WTC11 (cell line): ENCODE measurements at regions not wholly inside any gene's neighbourhood (a gene's known extent, or its start where the extent isn't known, plus 50 kb on each side); places are given as distances from the start of the nearest gene placed in this dataset.

Experiments
- ATAC-seq: fragments of 200-7000 bp; cut with Tn5 transposase; 2 replicates; pipeline ENCODE4 v1.10.0; 2021; ENCODE audit warnings: mild to moderate bottlenecking, moderate library complexity
- CTCF ChIA-PET: fragments of 300-600 bp; sonication (Branson Sonifier 250); formaldehyde crosslinking; loops from one replicate; lab custom pipeline; 2021; ENCODE audit warnings: antibody characterized with exemption; lab: Charles Lee
- POLR2A ChIA-PET: fragments of 350-600 bp; sonication (Branson Sonifier 250); formaldehyde crosslinking; loops from one replicate; lab custom pipeline; 2021; ENCODE audit warnings: antibody characterized with exemption; lab: Charles Lee
- DNase-seq: peaks from one replicate; pipeline ENCODE4 v3.0.0; 2021; ENCODE audit warnings: low spot score
- H3K27ac Mint-ChIP-seq: 2 replicates; pipeline ENCODE4 v1.8.0; 2021; ENCODE audit warnings: mixed read lengths
- H3K27me3 Mint-ChIP-seq: 2 replicates; pipeline ENCODE4 v1.8.0; 2021; ENCODE audit warnings: low read depth, mild to moderate bottlenecking, moderate library complexity, mixed read lengths
- H3K36me3 Mint-ChIP-seq: 2 replicates; pipeline ENCODE4 v1.8.0; 2021; ENCODE audit warnings: mixed read lengths
- H3K4me1 Mint-ChIP-seq: 2 replicates; pipeline ENCODE4 v1.8.0; 2022; ENCODE audit warnings: mixed read lengths
- H3K4me3 Mint-ChIP-seq: 2 replicates; pipeline ENCODE4 v1.8.0; 2021; ENCODE audit warnings: mild to moderate bottlenecking, moderate library complexity, mixed read lengths
- H3K9me3 Mint-ChIP-seq: 2 replicates; pipeline ENCODE4 v1.8.0; 2021; ENCODE audit warnings: mixed read lengths
- FOXP1 ChIP-seq: sonication (generic); formaldehyde crosslinking; IDR thresholded peaks from 2 replicates; pipeline ENCODE4 v1.8.0; 2022; ENCODE audit warnings: missing genetic modification reagents, mild to moderate bottlenecking, moderate library complexity, borderline replicate concordance
- GABPB1 ChIP-seq: sonication (generic); formaldehyde crosslinking; IDR thresholded peaks from 2 replicates; pipeline ENCODE4 v1.8.1; 2023; ENCODE audit warnings: mild to moderate bottlenecking, missing genetic modification reagents
- GTF2I ChIP-seq: fragments of 250-450 bp; sonication (Bioruptor Pico); conservative IDR thresholded peaks from 2 replicates; pipeline ENCODE4 v1.4.0; 2021; ENCODE audit warnings: mild to moderate bottlenecking
- HMGA2 ChIP-seq: fragments of 250-450 bp; sonication (Bioruptor Pico); IDR thresholded peaks from 2 replicates; pipeline ENCODE4 v1.4.0; 2021; ENCODE audit warnings: mild to moderate bottlenecking, moderate library complexity
- NFE2L1 ChIP-seq: sonication (generic); formaldehyde crosslinking; IDR thresholded peaks from 2 replicates; pipeline ENCODE4 v1.8.1; 2023; ENCODE audit warnings: missing genetic modification reagents
- NR3C1 ChIP-seq: sonication (generic); formaldehyde crosslinking; conservative IDR thresholded peaks from 2 replicates; pipeline ENCODE4 v1.8.1; 2023; ENCODE audit warnings: low read depth, mild to moderate bottlenecking, missing genetic modification reagents
- PRRX2 ChIP-seq: fragments of 250-450 bp; sonication (Bioruptor Pico); IDR thresholded peaks from 2 replicates; pipeline ENCODE4 v1.8.0; 2021; ENCODE audit warnings: mild to moderate bottlenecking
- TCF7 ChIP-seq: sonication (generic); formaldehyde crosslinking; IDR thresholded peaks from 2 replicates; pipeline ENCODE4 v1.8.0; 2022; ENCODE audit warnings: mild to moderate bottlenecking, low read depth, missing genetic modification reagents, moderate library complexity
- ZNF219 ChIP-seq: sonication (generic); formaldehyde crosslinking; IDR thresholded peaks from 2 replicates; pipeline ENCODE4 v1.8.0; 2023; ENCODE audit warnings: missing genetic modification reagents, mild to moderate bottlenecking, borderline replicate concordance
- ZNF232 ChIP-seq: sonication (generic); formaldehyde crosslinking; IDR thresholded peaks from 2 replicates; pipeline ENCODE4 v1.8.0; 2022; ENCODE audit warnings: mild to moderate bottlenecking, missing genetic modification reagents
- TF ChIP-seq, protein P1 (sequence below): fragments of 250-450 bp; sonication (Bioruptor Pico); IDR thresholded peaks from 2 replicates; pipeline ENCODE4 v1.9.0; 2021; ENCODE audit warnings: mild to moderate bottlenecking, borderline replicate concordance
- TF ChIP-seq, protein P2 (sequence below): sonication (generic); formaldehyde crosslinking; IDR thresholded peaks from 2 replicates; pipeline ENCODE4 v1.8.1; 2022; ENCODE audit warnings: mild to moderate bottlenecking, moderate library complexity, missing genetic modification reagents
- TF ChIP-seq, protein P3 (sequence below): sonication (generic); formaldehyde crosslinking; conservative IDR thresholded peaks from 2 replicates; pipeline ENCODE4 v1.8.1; 2023; ENCODE audit warnings: mild to moderate bottlenecking, low read depth, missing genetic modification reagents, moderate library complexity
- TF ChIP-seq, protein P4 (sequence below): fragments of 250-450 bp; sonication (Bioruptor Pico); IDR thresholded peaks from 2 replicates; pipeline ENCODE4 v2.1.2; 2022; ENCODE audit warnings: mild to moderate bottlenecking, moderate library complexity
- TF ChIP-seq, protein P5 (sequence below): sonication (generic); formaldehyde crosslinking; IDR thresholded peaks from 2 replicates; pipeline ENCODE4 v1.8.1; 2022; ENCODE audit warnings: low read depth, missing genetic modification reagents, borderline replicate concordance
- TF ChIP-seq, protein P6 (sequence below): sonication (generic); formaldehyde crosslinking; IDR thresholded peaks from 2 replicates; pipeline ENCODE4 v1.8.1; 2023; ENCODE audit warnings: mild to moderate bottlenecking, moderate library complexity, missing genetic modification reagents

DNA sequence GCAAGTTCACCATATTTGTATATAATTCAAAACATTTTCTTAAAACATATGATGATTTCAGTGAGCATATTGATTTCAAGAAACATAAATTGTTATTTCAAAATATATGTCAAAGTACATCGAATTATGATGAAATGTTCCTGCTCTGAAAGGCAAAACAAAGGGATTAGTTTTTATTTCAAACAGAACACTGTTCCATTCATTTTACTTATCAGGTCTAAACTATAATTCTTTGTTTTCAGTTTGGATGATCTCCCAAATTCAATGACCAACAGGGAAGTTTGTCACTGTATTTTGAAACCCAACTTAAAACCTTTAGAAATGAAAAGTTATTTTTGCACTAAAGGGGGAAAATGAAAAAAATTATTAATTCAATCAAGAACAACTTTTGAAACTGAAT, 610.2 kb downstream of the SLITRK1 start (continued):
- TF ChIP-seq, protein P1, sequence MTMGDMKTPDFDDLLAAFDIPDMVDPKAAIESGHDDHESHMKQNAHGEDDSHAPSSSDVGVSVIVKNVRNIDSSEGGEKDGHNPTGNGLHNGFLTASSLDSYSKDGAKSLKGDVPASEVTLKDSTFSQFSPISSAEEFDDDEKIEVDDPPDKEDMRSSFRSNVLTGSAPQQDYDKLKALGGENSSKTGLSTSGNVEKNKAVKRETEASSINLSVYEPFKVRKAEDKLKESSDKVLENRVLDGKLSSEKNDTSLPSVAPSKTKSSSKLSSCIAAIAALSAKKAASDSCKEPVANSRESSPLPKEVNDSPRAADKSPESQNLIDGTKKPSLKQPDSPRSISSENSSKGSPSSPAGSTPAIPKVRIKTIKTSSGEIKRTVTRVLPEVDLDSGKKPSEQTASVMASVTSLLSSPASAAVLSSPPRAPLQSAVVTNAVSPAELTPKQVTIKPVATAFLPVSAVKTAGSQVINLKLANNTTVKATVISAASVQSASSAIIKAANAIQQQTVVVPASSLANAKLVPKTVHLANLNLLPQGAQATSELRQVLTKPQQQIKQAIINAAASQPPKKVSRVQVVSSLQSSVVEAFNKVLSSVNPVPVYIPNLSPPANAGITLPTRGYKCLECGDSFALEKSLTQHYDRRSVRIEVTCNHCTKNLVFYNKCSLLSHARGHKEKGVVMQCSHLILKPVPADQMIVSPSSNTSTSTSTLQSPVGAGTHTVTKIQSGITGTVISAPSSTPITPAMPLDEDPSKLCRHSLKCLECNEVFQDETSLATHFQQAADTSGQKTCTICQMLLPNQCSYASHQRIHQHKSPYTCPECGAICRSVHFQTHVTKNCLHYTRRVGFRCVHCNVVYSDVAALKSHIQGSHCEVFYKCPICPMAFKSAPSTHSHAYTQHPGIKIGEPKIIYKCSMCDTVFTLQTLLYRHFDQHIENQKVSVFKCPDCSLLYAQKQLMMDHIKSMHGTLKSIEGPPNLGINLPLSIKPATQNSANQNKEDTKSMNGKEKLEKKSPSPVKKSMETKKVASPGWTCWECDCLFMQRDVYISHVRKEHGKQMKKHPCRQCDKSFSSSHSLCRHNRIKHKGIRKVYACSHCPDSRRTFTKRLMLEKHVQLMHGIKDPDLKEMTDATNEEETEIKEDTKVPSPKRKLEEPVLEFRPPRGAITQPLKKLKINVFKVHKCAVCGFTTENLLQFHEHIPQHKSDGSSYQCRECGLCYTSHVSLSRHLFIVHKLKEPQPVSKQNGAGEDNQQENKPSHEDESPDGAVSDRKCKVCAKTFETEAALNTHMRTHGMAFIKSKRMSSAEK: no peak
- no peak for TF ChIP-seq ZNF232 (CRISPR knock-in tag)
- no peak for TF ChIP-seq FOXP1 (CRISPR knock-in tag)
- TF ChIP-seq NR3C1: no peak
- TF ChIP-seq, protein P2, sequence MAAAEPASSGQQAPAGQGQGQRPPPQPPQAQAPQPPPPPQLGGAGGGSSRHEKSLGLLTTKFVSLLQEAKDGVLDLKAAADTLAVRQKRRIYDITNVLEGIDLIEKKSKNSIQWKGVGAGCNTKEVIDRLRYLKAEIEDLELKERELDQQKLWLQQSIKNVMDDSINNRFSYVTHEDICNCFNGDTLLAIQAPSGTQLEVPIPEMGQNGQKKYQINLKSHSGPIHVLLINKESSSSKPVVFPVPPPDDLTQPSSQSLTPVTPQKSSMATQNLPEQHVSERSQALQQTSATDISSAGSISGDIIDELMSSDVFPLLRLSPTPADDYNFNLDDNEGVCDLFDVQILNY (CRISPR knock-in tag): no peak
- no peak for TF ChIP-seq GABPB1 (CRISPR knock-in tag)
- TF ChIP-seq PRRX2 (CRISPR knock-in tag): no peak
- no peak for TF ChIP-seq GTF2I

DNA sequence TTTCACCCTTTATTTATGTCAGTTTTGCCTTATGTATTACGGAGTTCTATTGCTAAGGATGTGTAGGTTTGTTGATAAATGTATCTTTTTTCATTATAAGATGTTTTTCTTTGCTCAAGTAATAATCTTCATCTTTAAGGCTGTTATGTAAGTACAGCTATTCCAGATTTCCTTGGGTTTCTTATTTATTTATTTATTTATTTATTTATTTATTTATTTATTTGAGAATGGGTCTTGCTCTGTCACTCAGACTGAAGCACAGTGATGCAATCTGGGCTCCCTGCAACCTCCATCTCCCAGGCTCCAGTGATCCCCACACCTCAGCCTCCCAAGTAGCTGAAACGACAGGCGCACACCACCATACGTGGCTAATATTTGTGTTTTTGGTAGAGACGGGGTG, 617.0 kb downstream of the SLITRK1 start:
- ATAC-seq (no peak), DNase-seq (no peak)
- CTCF ChIA-PET: no interaction called here
- no peak overlapping the region for H3K27ac Mint-ChIP-seq
- H3K4me1 Mint-ChIP-seq: no peaks in the 10 kb centered on the region
- peaks cover 9% of the 10 kb centered on the region for H3K9me3 Mint-ChIP-seq
- H3K4me3 Mint-ChIP-seq: no peak overlapping the region
- H3K36me3 Mint-ChIP-seq: no peaks in the 10 kb centered on the region
- POLR2A ChIA-PET: no interaction called here
- H3K27me3 Mint-ChIP-seq: no peaks in the 10 kb centered on the region; the same call in 1 of the 2 replicates
- TF ChIP-seq, protein P3, sequence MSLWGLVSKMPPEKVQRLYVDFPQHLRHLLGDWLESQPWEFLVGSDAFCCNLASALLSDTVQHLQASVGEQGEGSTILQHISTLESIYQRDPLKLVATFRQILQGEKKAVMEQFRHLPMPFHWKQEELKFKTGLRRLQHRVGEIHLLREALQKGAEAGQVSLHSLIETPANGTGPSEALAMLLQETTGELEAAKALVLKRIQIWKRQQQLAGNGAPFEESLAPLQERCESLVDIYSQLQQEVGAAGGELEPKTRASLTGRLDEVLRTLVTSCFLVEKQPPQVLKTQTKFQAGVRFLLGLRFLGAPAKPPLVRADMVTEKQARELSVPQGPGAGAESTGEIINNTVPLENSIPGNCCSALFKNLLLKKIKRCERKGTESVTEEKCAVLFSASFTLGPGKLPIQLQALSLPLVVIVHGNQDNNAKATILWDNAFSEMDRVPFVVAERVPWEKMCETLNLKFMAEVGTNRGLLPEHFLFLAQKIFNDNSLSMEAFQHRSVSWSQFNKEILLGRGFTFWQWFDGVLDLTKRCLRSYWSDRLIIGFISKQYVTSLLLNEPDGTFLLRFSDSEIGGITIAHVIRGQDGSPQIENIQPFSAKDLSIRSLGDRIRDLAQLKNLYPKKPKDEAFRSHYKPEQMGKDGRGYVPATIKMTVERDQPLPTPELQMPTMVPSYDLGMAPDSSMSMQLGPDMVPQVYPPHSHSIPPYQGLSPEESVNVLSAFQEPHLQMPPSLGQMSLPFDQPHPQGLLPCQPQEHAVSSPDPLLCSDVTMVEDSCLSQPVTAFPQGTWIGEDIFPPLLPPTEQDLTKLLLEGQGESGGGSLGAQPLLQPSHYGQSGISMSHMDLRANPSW (CRISPR knock-in tag): no peak
- TF ChIP-seq, protein P4, sequence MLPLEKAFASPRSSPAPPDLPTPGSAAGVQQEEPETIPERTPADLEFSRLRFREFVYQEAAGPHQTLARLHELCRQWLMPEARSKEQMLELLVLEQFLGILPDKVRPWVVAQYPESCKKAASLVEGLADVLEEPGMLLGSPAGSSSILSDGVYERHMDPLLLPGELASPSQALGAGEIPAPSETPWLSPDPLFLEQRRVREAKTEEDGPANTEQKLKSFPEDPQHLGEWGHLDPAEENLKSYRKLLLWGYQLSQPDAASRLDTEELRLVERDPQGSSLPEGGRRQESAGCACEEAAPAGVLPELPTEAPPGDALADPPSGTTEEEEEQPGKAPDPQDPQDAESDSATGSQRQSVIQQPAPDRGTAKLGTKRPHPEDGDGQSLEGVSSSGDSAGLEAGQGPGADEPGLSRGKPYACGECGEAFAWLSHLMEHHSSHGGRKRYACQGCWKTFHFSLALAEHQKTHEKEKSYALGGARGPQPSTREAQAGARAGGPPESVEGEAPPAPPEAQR (CRISPR knock-in tag): no peak
- TF ChIP-seq, protein P5, sequence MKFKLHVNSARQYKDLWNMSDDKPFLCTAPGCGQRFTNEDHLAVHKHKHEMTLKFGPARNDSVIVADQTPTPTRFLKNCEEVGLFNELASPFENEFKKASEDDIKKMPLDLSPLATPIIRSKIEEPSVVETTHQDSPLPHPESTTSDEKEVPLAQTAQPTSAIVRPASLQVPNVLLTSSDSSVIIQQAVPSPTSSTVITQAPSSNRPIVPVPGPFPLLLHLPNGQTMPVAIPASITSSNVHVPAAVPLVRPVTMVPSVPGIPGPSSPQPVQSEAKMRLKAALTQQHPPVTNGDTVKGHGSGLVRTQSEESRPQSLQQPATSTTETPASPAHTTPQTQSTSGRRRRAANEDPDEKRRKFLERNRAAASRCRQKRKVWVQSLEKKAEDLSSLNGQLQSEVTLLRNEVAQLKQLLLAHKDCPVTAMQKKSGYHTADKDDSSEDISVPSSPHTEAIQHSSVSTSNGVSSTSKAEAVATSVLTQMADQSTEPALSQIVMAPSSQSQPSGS (CRISPR knock-in tag): no peak
- TF ChIP-seq, protein P6, sequence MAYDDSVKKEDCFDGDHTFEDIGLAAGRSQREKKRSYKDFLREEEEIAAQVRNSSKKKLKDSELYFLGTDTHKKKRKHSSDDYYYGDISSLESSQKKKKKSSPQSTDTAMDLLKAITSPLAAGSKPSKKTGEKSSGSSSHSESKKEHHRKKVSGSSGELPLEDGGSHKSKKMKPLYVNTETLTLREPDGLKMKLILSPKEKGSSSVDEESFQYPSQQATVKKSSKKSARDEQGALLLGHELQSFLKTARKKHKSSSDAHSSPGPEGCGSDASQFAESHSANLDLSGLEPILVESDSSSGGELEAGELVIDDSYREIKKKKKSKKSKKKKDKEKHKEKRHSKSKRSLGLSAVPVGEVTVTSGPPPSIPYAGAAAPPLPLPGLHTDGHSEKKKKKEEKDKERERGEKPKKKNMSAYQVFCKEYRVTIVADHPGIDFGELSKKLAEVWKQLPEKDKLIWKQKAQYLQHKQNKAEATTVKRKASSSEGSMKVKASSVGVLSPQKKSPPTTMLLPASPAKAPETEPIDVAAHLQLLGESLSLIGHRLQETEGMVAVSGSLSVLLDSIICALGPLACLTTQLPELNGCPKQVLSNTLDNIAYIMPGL (CRISPR knock-in tag): no peak
- TF ChIP-seq HMGA2 (CRISPR knock-in tag) (no peak), ZNF219 (CRISPR knock-in tag) (no peak), NFE2L1 (CRISPR knock-in tag) (no peak), TCF7 (CRISPR knock-in tag) (no peak)
- TF ChIP-seq, protein P1: no peak
